ENCODE measurements at regions not wholly inside any gene's neighbourhood (a gene's known extent, or its start where the extent isn't known, plus 50 kb on each side); places are given as distances from the start of the nearest gene placed in this dataset.

- FAIRE-seq = no peak
- H3K4me3 ChIP-seq (ENCODE audit: insufficient read depth, low read depth, low read length) = no peak overlapping the region
Measured at GRCh38 chr13:65855242-65855805, 1374.8 kb downstream of the PCDH9 start.

GRCh38 chr13:65854431-65854830 is 1375.7 kb downstream of the PCDH9 start:
- no peak for DNase-seq (ENCODE audit: low read depth)
- no peaks in the 10 kb centered on the region for H3K27me3 ChIP-seq (ENCODE audit: insufficient read depth, low read length)

More at GRCh38 chr13:65855242-65855805, 1374.8 kb downstream of the PCDH9 start:
- Mint-ChIP-seq H3K4me3 (ENCODE audit: unreplicated experiment) (no peak overlapping the region), H3K4me1 (ENCODE audit: low read depth, unreplicated experiment) (no peaks in the 10 kb centered on the region), H3K9me3 (ENCODE audit: unreplicated experiment) (no peaks in the 10 kb centered on the region), H3K27ac (ENCODE audit: unreplicated experiment) (no peak overlapping the region), H3K36me3 (ENCODE audit: low read depth, unreplicated experiment) (no peaks in the 10 kb centered on the region), H3K27me3 (ENCODE audit: low read depth, unreplicated experiment) (no peaks in the 10 kb centered on the region)
- Histone ChIP-seq H3K79me2 (ENCODE audit: insufficient read depth, low read length) (no peaks in the 10 kb centered on the region), H2AFZ (ENCODE audit: low read depth, low read length) (no peak overlapping the region), H3K27me3 (ENCODE audit: insufficient read depth, low read length) (no peaks in the 10 kb centered on the region), H3K27ac (ENCODE audit: low read depth, low read length) (no peak overlapping the region), H4K20me1 (ENCODE audit: insufficient read depth, low read length) (no peaks in the 10 kb centered on the region), H3K36me3 (ENCODE audit: insufficient read depth, low read length) (no peaks in the 10 kb centered on the region), H3K9me3 (ENCODE audit: insufficient read depth, low read depth, low read length) (no peaks in the 10 kb centered on the region), H3K9ac (ENCODE audit: low read length) (no peak overlapping the region), H3K4me1 (ENCODE audit: insufficient read depth, low read length) (no peaks in the 10 kb centered on the region), H3K4me2 (ENCODE audit: low read length) (no peak overlapping the region)
- DNase-seq (ENCODE audit: low read depth) = no peak
- TF ChIP-seq EZH2 (IDR thresholded peaks at IDR 0.05; ENCODE audit: insufficient read depth, low read length) (no peak), CTCF (IDR thresholded peaks at IDR 0.05; ENCODE audit: insufficient read depth, low read depth, low read length) (no peak)

More at GRCh38 chr13:65854431-65854830, 1375.7 kb downstream of the PCDH9 start:
- Histone ChIP-seq H2AFZ (ENCODE audit: low read depth, low read length) (no peak overlapping the region), H4K20me1 (ENCODE audit: insufficient read depth, low read length) (no peaks in the 10 kb centered on the region), H3K9me3 (ENCODE audit: insufficient read depth, low read depth, low read length) (no peaks in the 10 kb centered on the region), H3K36me3 (ENCODE audit: insufficient read depth, low read length) (no peaks in the 10 kb centered on the region), H3K4me2 (ENCODE audit: low read length) (no peak overlapping the region), H3K79me2 (ENCODE audit: insufficient read depth, low read length) (no peaks in the 10 kb centered on the region), H3K4me1 (ENCODE audit: insufficient read depth, low read length) (no peaks in the 10 kb centered on the region), H3K27ac (ENCODE audit: low read depth, low read length) (no peak overlapping the region), H3K9ac (ENCODE audit: low read length) (no peak overlapping the region), H3K4me3 (ENCODE audit: insufficient read depth, low read depth, low read length) (no peak overlapping the region)
- Mint-ChIP-seq H3K9me3 (ENCODE audit: unreplicated experiment) (no peaks in the 10 kb centered on the region), H3K36me3 (ENCODE audit: low read depth, unreplicated experiment) (no peaks in the 10 kb centered on the region), H3K27ac (ENCODE audit: unreplicated experiment) (no peak overlapping the region), H3K27me3 (ENCODE audit: low read depth, unreplicated experiment) (no peaks in the 10 kb centered on the region), H3K4me3 (ENCODE audit: unreplicated experiment) (no peak overlapping the region), H3K4me1 (ENCODE audit: low read depth, unreplicated experiment) (no peaks in the 10 kb centered on the region)
- FAIRE-seq = no peak
- TF ChIP-seq EZH2 (IDR thresholded peaks at IDR 0.05; ENCODE audit: insufficient read depth, low read length) = no peak
- no peak for TF ChIP-seq CTCF (IDR thresholded peaks at IDR 0.05; ENCODE audit: insufficient read depth, low read depth, low read length)

Data from astrocyte (in vitro differentiated cells and primary cell).